Naive thymus-derived CD4-positive, alpha-beta T cell (primary cell): ENCODE measurements at regions not wholly inside any gene's neighbourhood (a gene's known extent, or its start where the extent isn't known, plus 50 kb on each side); places are given as distances from the start of the nearest gene placed in this dataset.
A peak's percentile ranks its signal among the peaks of the same experiment; 100 is the strongest.

Source experiments
- ATAC-seq: fragments of 150-1000 bp; cut with Tn5 transposase; 2 replicates; pipeline ENCODE4 v1.10.0; 2021; ENCODE audit warnings: mild to moderate bottlenecking, moderate library complexity
- CTCF ChIA-PET: fragments of 350-600 bp; sonication (Branson Sonifier 250); formaldehyde crosslinking; loops from one replicate; lab custom pipeline; 2021; ENCODE audit warnings: antibody characterized with exemption; lab: Charles Lee
- POLR2A ChIA-PET: fragments of 350-600 bp; sonication (Branson Sonifier 250); formaldehyde crosslinking; loops from one replicate; lab custom pipeline; 2021; ENCODE audit warnings: antibody characterized with exemption, inconsistent platforms; lab: Charles Lee
- DNase-seq, 9 donors: peaks; one replicate each; pipeline versions ENCODE4 v3.0.0 to v3.0.0-alpha.2; 2020 to 2022; ENCODE audit warnings: mixed read lengths in 1 of 9
- H3K27ac ChIP-seq: one replicate; pipeline ENCODE4 v1.7.0; 2013; ENCODE audit warnings: mild to moderate bottlenecking, low read depth, low read length, moderate library complexity
- H3K27me3 ChIP-seq, 2 donors: one replicate each; pipeline ENCODE4 v1.7.0; 2013; ENCODE audit warnings: low read length in 2 of 2, mild to moderate bottlenecking in 2 of 2, moderate library complexity in 2 of 2; ENCODE audit not compliant: control insufficient read depth in 2 of 2, insufficient read depth in 2 of 2
- H3K36me3 ChIP-seq, 3 experiments: 1 replicate in 2 of 3; 2 replicates in 1 of 3; pipeline ENCODE4 v1.7.0; 2013; ENCODE audit warnings: low read length in 3 of 3, mild to moderate bottlenecking in 3 of 3, moderate library complexity in 1 of 3; ENCODE audit not compliant: insufficient read depth in 3 of 3, control insufficient read depth in 2 of 3
- H3K4me1 ChIP-seq, 2 donors: one replicate each; pipeline ENCODE4 v1.7.0; 2013; ENCODE audit warnings: low read length in 2 of 2, mild to moderate bottlenecking in 2 of 2, moderate library complexity in 1 of 2; ENCODE audit not compliant: control insufficient read depth in 2 of 2, insufficient read depth in 2 of 2
- H3K4me3 ChIP-seq: 2 replicates; pipeline ENCODE4 v1.7.0; 2013; ENCODE audit warnings: mild to moderate bottlenecking, low read length
- H3K9me3 ChIP-seq, 3 experiments: 1 replicate in 2 of 3; 2 replicates in 1 of 3; pipeline ENCODE4 v1.7.0; 2013; ENCODE audit warnings: low read length in 3 of 3; ENCODE audit not compliant: control insufficient read depth in 2 of 3
- H3K27ac Mint-ChIP-seq, 9 donors: one replicate each; pipeline ENCODE4 v1.8.0; 2020 to 2022; ENCODE audit warnings: mixed read lengths in 9 of 9, mild to moderate bottlenecking in 8 of 9, moderate library complexity in 5 of 9, inconsistent platforms in 2 of 9
- H3K27me3 Mint-ChIP-seq, 5 donors: one replicate each; pipeline ENCODE4 v1.8.0; 2021 to 2022; ENCODE audit warnings: mixed read lengths in 5 of 5, mild to moderate bottlenecking in 1 of 5
- H3K36me3 Mint-ChIP-seq, 5 donors: one replicate each; pipeline ENCODE4 v1.8.0; 2020 to 2022; ENCODE audit warnings: mixed read lengths in 5 of 5, mild to moderate bottlenecking in 3 of 5, inconsistent platforms in 1 of 5
- H3K4me1 Mint-ChIP-seq, 7 donors: one replicate each; pipeline ENCODE4 v1.8.0; 2020 to 2022; ENCODE audit warnings: mixed read lengths in 7 of 7, mild to moderate bottlenecking in 3 of 7, inconsistent platforms in 1 of 7
- H3K4me3 Mint-ChIP-seq, 10 donors: one replicate each; pipeline ENCODE4 v1.8.0; 2020 to 2022; ENCODE audit warnings: mild to moderate bottlenecking in 10 of 10, mixed read lengths in 10 of 10, moderate library complexity in 6 of 10, inconsistent platforms in 2 of 10
- H3K9me3 Mint-ChIP-seq, 11 donors: one replicate each; pipeline ENCODE4 v1.8.0; 2020 to 2022; ENCODE audit warnings: mixed read lengths in 11 of 11, mild to moderate bottlenecking in 4 of 11, inconsistent platforms in 1 of 11, moderate library complexity in 1 of 11
- intact Hi-C, 2 donors: fragments of 100-400 bp; cut with micrococcal nuclease; formaldehyde crosslinking; loops; one replicate each; pipeline ENCODE4 v1.15.1; 2023

GRCh38 chr12:93040367-93040766, 111.3 kb upstream of the EEA1 start:
- Mint-ChIP-seq H3K27me3 (peaks cover 0 to 13% (median 9%) of the 10 kb centered on the region in 5 donors), H3K9me3 (peaks cover 0 to 1% (median 0%) of the 10 kb centered on the region in 11 donors), H3K4me1 (peaks cover 0 to 1% (median 0%) of the 10 kb centered on the region in 7 donors), H3K36me3 (no peaks in the 10 kb centered on the region), H3K27ac (no peak overlapping the region), H3K4me3 (no peak overlapping the region)
- H3K36me3 ChIP-seq = no peaks in the 10 kb centered on the region
- no peak overlapping the region for H3K4me3 ChIP-seq
- H3K9me3 ChIP-seq = no peaks in the 10 kb centered on the region
- no peak for DNase-seq
- no peaks in the 10 kb centered on the region for H3K27me3 ChIP-seq
- CTCF ChIA-PET = interaction anchor here (0.5 kb wide), 1 partner anchor 53 kb away, joined by 3 read pairs; no protein-coding TSS in a partner anchor
- ATAC-seq = no peak
- POLR2A ChIA-PET = no interaction called here
- intact Hi-C loops = no loop called here
- H3K27ac ChIP-seq = no peak overlapping the region
- H3K4me1 ChIP-seq = no peaks in the 10 kb centered on the region

GRCh38 chr12:93041416-93041815, 112.3 kb upstream of the EEA1 start:
- Histone ChIP-seq H3K9me3 (no peaks in the 10 kb centered on the region), H3K27me3 (no peaks in the 10 kb centered on the region), H3K36me3 (no peaks in the 10 kb centered on the region), H3K4me1 (no peaks in the 10 kb centered on the region), H3K4me3 (no peak overlapping the region), H3K27ac (no peak overlapping the region)
- Mint-ChIP-seq H3K9me3 (peaks cover 0 to 1% (median 0%) of the 10 kb centered on the region in 11 donors), H3K27me3 (peaks cover 0 to 17% (median 10%) of the 10 kb centered on the region in 5 donors), H3K36me3 (no peaks in the 10 kb centered on the region), H3K27ac (peak overlapping the region in 1 of 9 donors; percentile 46), H3K4me1 (peaks cover 0 to 1% (median 0%) of the 10 kb centered on the region in 7 donors), H3K4me3 (no peak overlapping the region)
- CTCF ChIA-PET = interaction anchor here (0.6 kb wide), 1 partner anchor 355 kb away, joined by 3 read pairs; no protein-coding TSS in a partner anchor
- intact Hi-C loops = no loop called here
- DNase-seq = no peak
- ATAC-seq = no peak
- POLR2A ChIA-PET = no interaction called here

GRCh38 chr12:93042283-93042682, 113.2 kb upstream of the EEA1 start:
- ATAC-seq = no peak

GRCh38 chr12:93042684-93043083, 113.6 kb upstream of the EEA1 start:
- Histone ChIP-seq H3K36me3 (no peaks in the 10 kb centered on the region), H3K4me3 (no peak overlapping the region), H3K27ac (no peak overlapping the region), H3K4me1 (no peaks in the 10 kb centered on the region), H3K27me3 (no peaks in the 10 kb centered on the region), H3K9me3 (no peaks in the 10 kb centered on the region)
- Mint-ChIP-seq H3K27ac (no peak overlapping the region), H3K4me3 (no peak overlapping the region), H3K9me3 (peaks cover 0 to 1% (median 0%) of the 10 kb centered on the region in 11 donors), H3K4me1 (peaks cover 0 to 1% (median 0%) of the 10 kb centered on the region in 7 donors), H3K27me3 (peaks cover 0 to 15% (median 4%) of the 10 kb centered on the region in 5 donors), H3K36me3 (no peaks in the 10 kb centered on the region)
- ATAC-seq (no peak), DNase-seq (no peak)
- CTCF ChIA-PET = no interaction called here
- POLR2A ChIA-PET = no interaction called here
- intact Hi-C loops = no loop called here

More at GRCh38 chr12:93042283-93042682, 113.2 kb upstream of the EEA1 start:
- Histone ChIP-seq H3K36me3 (no peaks in the 10 kb centered on the region), H3K4me3 (no peak overlapping the region), H3K27me3 (no peaks in the 10 kb centered on the region), H3K9me3 (no peaks in the 10 kb centered on the region), H3K4me1 (no peaks in the 10 kb centered on the region), H3K27ac (no peak overlapping the region)
- Mint-ChIP-seq H3K9me3 (peaks cover 0 to 1% (median 0%) of the 10 kb centered on the region in 11 donors), H3K36me3 (no peaks in the 10 kb centered on the region), H3K27ac (no peak overlapping the region), H3K4me1 (peaks cover 0 to 1% (median 0%) of the 10 kb centered on the region in 7 donors), H3K27me3 (peaks cover 0 to 16% (median 6%) of the 10 kb centered on the region in 5 donors), H3K4me3 (no peak overlapping the region)
- intact Hi-C loops = no loop called here
- DNase-seq = no peak
- ChIA-PET POLR2A (interaction anchor here (0.6 kb wide), 1 partner anchor 118 kb away, joined by 3 read pairs; no protein-coding TSS in a partner anchor), CTCF (no interaction called here)

GRCh38 chr12:93043192-93043876, 114.2 kb upstream of the EEA1 start:
- DNase-seq = no peak
- Mint-ChIP-seq H3K9me3 (peaks cover 0 to 1% (median 0%) of the 10 kb centered on the region in 11 donors), H3K27me3 (peaks cover 0 to 11% (median 3%) of the 10 kb centered on the region in 5 donors), H3K27ac (no peak overlapping the region), H3K4me3 (no peak overlapping the region), H3K36me3 (no peaks in the 10 kb centered on the region), H3K4me1 (peaks cover 0 to 2% (median under 1%) of the 10 kb centered on the region in 7 donors)
- Histone ChIP-seq H3K4me3 (no peak overlapping the region), H3K27ac (no peak overlapping the region), H3K36me3 (no peaks in the 10 kb centered on the region), H3K9me3 (no peaks in the 10 kb centered on the region), H3K27me3 (no peaks in the 10 kb centered on the region), H3K4me1 (no peaks in the 10 kb centered on the region)
- no peak for ATAC-seq
- ChIA-PET POLR2A (no interaction called here), CTCF (no interaction called here)
- intact Hi-C loops = no loop called here

GRCh38 chr12:93043877-93044209, 114.7 kb upstream of the EEA1 start:
- H3K36me3 Mint-ChIP-seq = no peaks in the 10 kb centered on the region
- H3K9me3 Mint-ChIP-seq = peaks cover 0 to 2% (median 0%) of the 10 kb centered on the region in 11 donors

GRCh38 chr12:93047118-93047517, 118.0 kb upstream of the EEA1 start:
- H3K4me3 Mint-ChIP-seq = no peak overlapping the region
- ATAC-seq = no peak

More at GRCh38 chr12:93043877-93044209, 114.7 kb upstream of the EEA1 start:
- no peak overlapping the region for H3K27ac Mint-ChIP-seq
- H3K27me3 Mint-ChIP-seq = peaks cover 0 to 11% (median 3%) of the 10 kb centered on the region in 5 donors
- no peaks in the 10 kb centered on the region for H3K36me3 ChIP-seq
- DNase-seq (no peak), ATAC-seq (no peak)
- no peak overlapping the region for H3K4me3 Mint-ChIP-seq
- H3K27me3 ChIP-seq = no peaks in the 10 kb centered on the region
- intact Hi-C loops = no loop called here
- H3K9me3 ChIP-seq = no peaks in the 10 kb centered on the region
- no peak overlapping the region for H3K27ac ChIP-seq
- no peaks in the 10 kb centered on the region for H3K4me1 ChIP-seq
- ChIA-PET CTCF (no interaction called here), POLR2A (no interaction called here)
- H3K4me1 Mint-ChIP-seq = peaks cover 0 to 6% (median 5%) of the 10 kb centered on the region in 7 donors
- H3K4me3 ChIP-seq = no peak overlapping the region

More at GRCh38 chr12:93047118-93047517, 118.0 kb upstream of the EEA1 start:
- Mint-ChIP-seq H3K36me3 (no peaks in the 10 kb centered on the region), H3K27ac (no peak overlapping the region), H3K9me3 (peaks cover 0 to 2% (median 0%) of the 10 kb centered on the region in 11 donors), H3K27me3 (peaks cover 0 to 11% (median 0%) of the 10 kb centered on the region in 5 donors), H3K4me1 (peaks cover 0 to 17% (median 9%) of the 10 kb centered on the region in 7 donors)
- Histone ChIP-seq H3K4me3 (no peak overlapping the region), H3K36me3 (no peaks in the 10 kb centered on the region), H3K27me3 (no peaks in the 10 kb centered on the region), H3K27ac (no peak overlapping the region), H3K9me3 (no peaks in the 10 kb centered on the region), H3K4me1 (no peaks in the 10 kb centered on the region)
- ChIA-PET POLR2A (no interaction called here), CTCF (no interaction called here)
- no peak for DNase-seq
- intact Hi-C loops = no loop called here
